ENCODE measurements at regions not wholly inside any gene's neighbourhood (a gene's known extent, or its start where the extent isn't known, plus 50 kb on each side); places are given as distances from the start of the nearest gene placed in this dataset.

GRCh38 chr4:134045411-134045810 is 156.2 kb downstream of the PABPC4L start:
- TF ChIP-seq EZH2phosphoT487 (IDR thresholded peaks at IDR 0.05; ENCODE audit: insufficient read depth, low read depth) (no peak), EZH2 (IDR thresholded peaks at IDR 0.05; ENCODE audit: insufficient read depth, poor library complexity, severe bottlenecking) (no peak)

Data from GM23248 (cell line).